Fibroblast of peridontal ligament (primary cell): ENCODE measurements at regions not wholly inside any gene's neighbourhood (a gene's known extent, or its start where the extent isn't known, plus 50 kb on each side); places are given as distances from the start of the nearest gene placed in this dataset.
"Not testable (repeated sequence)": the region's sequence is repeated elsewhere in the genome, so short reads cannot be mapped to it uniquely, and the experiment has no call there.

ENCODE experiments used
- DNase-seq: peaks from one replicate; pipeline ENCODE4 v3.0.0-alpha.2; 2010; ENCODE audit errors: extremely low read depth

DNA sequence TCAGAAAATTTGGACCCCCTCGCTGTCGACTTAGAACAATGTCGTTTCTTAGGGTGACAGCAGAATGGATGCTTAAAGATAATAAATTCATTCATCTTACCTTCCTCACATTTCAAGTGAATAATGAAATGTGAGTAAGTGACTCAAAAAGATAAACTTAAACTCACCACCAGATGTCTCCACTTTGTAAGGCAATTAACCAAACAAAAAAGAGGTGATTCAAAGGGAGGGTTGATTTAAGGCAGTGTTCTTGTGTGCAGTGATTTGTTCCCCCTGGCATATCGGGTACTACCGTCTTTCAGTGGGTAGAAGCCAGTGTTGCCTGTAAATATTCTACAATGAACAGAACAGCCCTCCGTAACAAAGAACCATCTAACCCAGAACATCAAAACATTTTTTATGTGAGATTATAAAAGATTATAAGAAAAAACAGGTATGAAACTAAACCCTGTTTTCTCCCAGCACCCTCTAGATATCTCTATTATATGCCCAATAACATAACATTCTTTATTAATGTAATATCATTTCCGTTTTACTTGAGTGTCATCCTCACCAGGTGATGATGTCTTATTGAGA, 589.7 kb downstream of the CBLN4 start:
- DNase-seq: no peak

- DNase-seq: not testable (repeated sequence)
Observed at GRCh38 chr20:55412508-55412907, 592.8 kb downstream of the CBLN4 start.

DNA sequence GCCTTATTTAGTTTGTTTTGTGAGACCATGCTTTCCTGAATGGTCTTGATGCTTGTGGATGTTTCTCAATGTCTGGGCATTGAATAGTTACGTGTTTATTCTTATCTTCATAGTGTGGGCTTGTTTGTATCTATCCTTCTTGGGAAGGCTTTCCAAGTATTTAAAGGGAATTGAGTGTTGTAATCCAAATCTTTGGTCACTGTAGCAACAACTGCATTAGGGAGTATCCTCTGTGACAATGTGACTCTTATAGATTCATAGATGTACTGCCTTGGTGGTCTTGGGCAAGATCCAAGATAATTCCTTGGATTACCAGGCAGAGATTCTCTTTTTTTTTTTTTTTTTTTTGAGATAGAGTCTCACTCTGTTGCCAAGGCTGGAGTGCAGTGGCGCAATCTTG, 598.4 kb downstream of the CBLN4 start:
- no peak for DNase-seq

GRCh38 chr20:55394592-55394991, 610.7 kb downstream of the CBLN4 start:
- no peak for DNase-seq

GRCh38 chr20:55390791-55391190, 614.5 kb downstream of the CBLN4 start:
- DNase-seq: no peak

DNA sequence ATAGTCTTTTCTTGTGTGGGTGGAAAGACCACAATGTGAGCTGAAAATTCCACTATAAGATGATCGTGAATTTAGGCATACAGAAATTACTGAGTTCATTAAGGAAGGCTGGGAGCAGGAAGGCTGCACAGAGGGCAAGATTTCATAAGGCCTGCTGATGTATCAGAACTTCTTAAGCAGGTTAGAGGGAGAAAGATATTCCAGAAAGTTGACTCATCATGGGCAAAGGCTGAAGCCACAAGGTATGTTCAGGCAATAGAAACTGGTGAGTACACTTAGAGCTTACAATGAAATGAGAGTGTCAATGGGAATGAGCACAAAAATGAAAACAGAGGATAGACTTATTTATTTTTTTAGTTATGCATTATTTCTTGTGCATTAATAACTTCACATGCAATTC, 618.6 kb downstream of the CBLN4 start:
- no peak for DNase-seq

- no peak for DNase-seq
Observed at GRCh38 chr20:55375920-55376319, 629.4 kb downstream of the CBLN4 start.

GRCh38 chr20:55365745-55366144, 639.6 kb downstream of the CBLN4 start:
- no peak for DNase-seq

GRCh38 chr20:55360895-55361294, 644.4 kb downstream of the CBLN4 start:
- no peak for DNase-seq

DNA sequence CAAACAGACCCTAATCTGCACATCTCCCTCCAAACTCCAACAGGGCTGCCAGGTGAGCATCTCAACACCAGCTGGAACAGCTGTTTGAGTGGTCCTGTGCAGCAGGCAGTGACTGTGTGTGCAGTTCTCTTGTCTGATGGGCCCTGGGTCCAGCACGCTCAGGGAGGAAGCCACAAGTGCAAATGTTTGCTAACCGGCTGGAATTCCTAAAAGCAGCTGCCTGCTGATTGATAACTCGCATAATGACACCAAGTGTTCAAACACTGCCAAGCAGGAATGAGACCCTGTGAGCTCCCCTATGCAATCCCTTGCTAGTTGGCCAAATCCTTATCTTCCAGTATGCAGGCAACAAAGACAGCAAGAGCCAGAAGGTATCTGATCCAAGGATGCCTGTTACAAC, 650.6 kb downstream of the CBLN4 start:
- DNase-seq: no peak

DNA sequence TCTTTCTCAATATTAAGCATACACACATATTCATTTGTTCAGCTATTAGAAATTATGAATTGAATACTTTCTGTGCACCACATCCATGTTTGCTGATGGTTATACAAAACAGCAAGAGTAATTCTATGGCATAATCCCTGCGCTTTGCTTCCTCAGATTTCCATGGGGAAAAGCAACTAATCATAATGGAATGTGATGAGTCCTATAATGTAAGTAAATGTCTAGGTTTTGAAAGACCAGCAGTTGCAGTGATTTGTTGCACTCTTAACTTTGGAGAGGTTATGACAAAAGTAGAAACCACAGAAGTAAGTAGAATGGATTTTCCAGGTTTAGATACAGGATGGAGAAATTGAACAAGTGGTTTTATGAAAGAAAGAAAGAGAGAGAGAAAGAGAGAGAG, 652.1 kb downstream of the CBLN4 start:
- no peak for DNase-seq

- no peak for DNase-seq
Observed at GRCh38 chr20:55348223-55348622, 657.1 kb downstream of the CBLN4 start.

GRCh38 chr20:55342822-55343221, 662.5 kb downstream of the CBLN4 start:
- no peak for DNase-seq

DNA sequence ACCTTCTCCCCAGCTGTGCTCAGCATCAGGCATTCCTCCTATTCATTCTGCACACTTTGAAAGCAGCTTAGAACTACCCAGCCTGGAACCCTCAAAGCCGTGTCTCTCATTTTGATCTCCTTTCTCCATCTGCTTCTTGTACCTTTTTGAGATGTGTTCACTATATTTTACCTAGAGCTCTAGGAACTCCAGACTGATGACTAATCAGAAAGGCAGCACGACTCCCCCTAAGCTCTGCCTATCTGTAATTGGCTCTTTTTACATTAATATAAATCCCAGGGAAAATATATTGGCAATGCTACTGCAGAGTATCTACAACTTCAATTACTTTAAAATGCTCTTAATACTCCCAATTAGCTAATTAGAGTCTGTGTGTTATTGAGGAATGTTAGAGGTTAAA, 671.5 kb downstream of the CBLN4 start:
- DNase-seq: no peak

DNA sequence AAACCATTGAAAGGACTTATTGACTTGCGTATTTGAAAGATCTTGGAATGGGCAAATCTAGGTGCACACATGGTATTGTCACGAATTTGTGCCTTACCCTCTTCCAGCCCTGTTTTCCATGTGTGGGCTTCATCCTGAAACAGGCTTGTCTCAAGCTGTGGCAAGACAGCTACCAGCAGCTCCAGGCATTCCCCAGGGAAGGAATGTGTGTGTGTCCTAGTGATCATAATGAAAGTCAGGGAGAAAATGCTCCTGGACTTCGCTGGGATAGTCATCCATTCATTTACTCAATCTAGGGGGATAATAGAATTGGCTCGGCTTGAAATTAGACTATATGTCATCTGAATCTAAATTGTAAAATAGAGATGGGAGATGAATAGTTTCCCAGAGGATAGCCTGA, 676.2 kb downstream of the CBLN4 start:
- no peak for DNase-seq

- no peak for DNase-seq
Observed at GRCh38 chr20:55322745-55323144, 682.6 kb downstream of the CBLN4 start.

- no peak for DNase-seq
Observed at GRCh38 chr20:55316753-55317152, 688.6 kb downstream of the CBLN4 start.

GRCh38 chr20:55310844-55311243, 694.5 kb downstream of the CBLN4 start:
- DNase-seq: not testable (repeated sequence)

- DNase-seq: no peak
Observed at GRCh38 chr20:55291261-55291660, 714.1 kb downstream of the CBLN4 start.

- DNase-seq: no peak
Observed at GRCh38 chr20:55283889-55284288, 721.4 kb downstream of the CBLN4 start.

GRCh38 chr20:55273149-55273548, 732.2 kb downstream of the CBLN4 start:
- no peak for DNase-seq

DNA sequence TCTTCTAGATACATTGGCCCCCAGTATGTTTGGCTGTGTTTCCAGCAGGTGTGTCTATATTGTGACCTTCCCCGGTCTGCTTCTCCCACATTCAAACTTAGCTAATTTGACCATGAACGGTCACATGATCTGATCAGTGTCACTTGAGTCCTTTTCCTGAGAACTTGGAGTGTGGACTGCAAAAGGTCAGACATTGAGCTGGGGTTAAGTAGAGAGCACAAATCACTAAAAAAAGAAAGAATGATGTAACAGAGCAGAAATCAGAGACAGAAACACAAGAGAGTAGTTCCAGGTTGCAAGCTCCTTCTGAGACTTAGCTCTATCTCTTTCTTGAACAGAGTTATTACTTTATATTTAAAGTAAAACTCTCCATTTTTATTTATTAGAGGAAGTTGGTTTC, 733.9 kb downstream of the CBLN4 start:
- no peak for DNase-seq

DNA sequence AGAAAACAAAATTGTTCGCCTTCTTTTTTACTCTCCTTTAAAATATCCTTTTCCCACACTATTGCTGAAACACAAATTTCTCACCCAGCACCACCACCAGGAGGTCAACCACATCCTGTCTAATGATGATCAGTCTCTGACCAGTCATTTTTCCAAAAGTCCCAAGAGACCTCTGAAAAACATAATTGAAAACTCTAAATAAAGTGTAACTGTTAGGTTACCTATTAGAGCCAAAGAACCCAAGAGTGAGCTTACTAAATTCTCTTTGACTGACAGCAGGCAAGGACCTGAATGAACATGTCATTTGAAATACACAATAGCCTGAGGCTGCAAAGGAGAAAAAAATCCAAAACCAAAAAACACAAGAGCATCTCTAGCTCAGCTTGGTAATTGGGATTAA, 735.4 kb downstream of the CBLN4 start:
- DNase-seq: no peak

- DNase-seq: no peak
Observed at GRCh38 chr20:55266361-55266760, 739.0 kb downstream of the CBLN4 start.
